ENCODE measurements at regions not wholly inside any gene's neighbourhood (a gene's known extent, or its start where the extent isn't known, plus 50 kb on each side); places are given as distances from the start of the nearest gene placed in this dataset.
"Not testable (repeated sequence)": the region's sequence is repeated elsewhere in the genome, so short reads cannot be mapped to it uniquely, and the experiment has no call there.

- no peak for DNase-seq
Observed at GRCh38 chr13:85212692-85213091, 586.5 kb downstream of the SLITRK6 start.

- DNase-seq: no peak
Observed at GRCh38 chr13:85204668-85205344, 594.4 kb downstream of the SLITRK6 start.

DNA sequence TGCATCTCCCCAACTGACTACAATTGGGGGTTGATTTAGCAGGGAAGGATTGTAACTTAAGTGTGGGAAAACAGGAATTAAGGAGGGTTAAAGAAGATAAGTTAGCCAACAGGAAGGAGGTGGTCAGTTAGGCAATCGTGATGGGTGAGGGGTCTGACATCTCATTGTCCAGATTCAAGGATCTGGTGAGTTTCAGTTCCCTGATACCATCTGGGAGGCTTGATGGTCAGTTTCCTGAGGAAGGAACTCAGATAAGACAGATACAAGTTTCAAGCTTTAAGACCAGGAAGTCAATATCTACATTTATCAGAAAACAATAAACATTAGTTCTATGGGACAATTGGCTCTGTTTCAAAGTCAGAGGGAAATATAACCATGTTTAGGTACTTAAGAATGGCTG, 601.8 kb downstream of the SLITRK6 start:
- DNase-seq: no peak

- DNase-seq: no peak
Observed at GRCh38 chr13:85194482-85194881, 604.7 kb downstream of the SLITRK6 start.

- no peak for DNase-seq
Observed at GRCh38 chr13:85191996-85192718, 607.1 kb downstream of the SLITRK6 start.

- DNase-seq: no peak
Observed at GRCh38 chr13:85186356-85187045, 612.7 kb downstream of the SLITRK6 start.

- no peak for DNase-seq
Observed at GRCh38 chr13:85174291-85174690, 624.9 kb downstream of the SLITRK6 start.

DNA sequence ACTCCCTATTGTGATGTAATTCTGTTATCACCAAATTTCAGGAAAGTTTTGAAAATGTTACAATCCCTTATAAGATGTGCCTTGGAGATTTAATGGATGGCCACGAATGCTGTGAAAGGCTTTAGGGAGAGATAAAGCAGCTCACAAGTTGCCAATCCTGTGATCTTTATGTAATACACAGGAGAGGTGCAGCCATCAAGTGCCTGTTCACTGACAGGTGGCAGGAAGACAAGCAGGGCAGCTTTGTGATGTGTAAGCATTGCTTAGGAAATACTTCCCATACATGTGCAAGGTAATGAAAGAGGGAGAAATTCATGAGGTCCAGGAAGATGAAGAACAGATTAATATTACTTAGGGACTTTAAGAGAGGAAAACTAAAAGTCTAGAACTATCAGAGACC, 628.8 kb downstream of the SLITRK6 start:
- no peak for DNase-seq

GRCh38 chr13:85166891-85167290, 632.3 kb downstream of the SLITRK6 start:
- peak; percentile 11 for DNase-seq

DNA sequence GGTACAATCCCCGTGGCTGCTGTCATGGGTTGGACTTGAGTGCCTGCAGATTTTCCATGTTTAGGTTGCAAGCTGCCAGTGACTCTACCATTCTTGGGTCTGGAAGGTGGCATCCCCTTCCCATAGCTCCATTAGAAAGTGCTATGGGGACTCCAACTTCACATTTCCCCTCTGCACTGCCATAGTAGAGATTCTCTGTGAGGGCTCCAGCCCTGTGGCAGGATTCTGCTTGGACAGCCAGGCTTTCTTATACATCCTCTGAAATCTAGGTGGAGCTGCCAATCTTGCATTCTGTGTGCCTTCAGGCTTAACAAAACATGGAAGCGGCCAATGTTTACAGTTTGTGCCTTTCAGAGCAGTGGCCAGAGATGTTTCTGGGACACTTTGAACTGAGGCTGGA, 636.2 kb downstream of the SLITRK6 start:
- no peak for DNase-seq

- peak; percentile 75 for DNase-seq
Observed at GRCh38 chr13:85148009-85148408, 651.2 kb downstream of the SLITRK6 start.

DNA sequence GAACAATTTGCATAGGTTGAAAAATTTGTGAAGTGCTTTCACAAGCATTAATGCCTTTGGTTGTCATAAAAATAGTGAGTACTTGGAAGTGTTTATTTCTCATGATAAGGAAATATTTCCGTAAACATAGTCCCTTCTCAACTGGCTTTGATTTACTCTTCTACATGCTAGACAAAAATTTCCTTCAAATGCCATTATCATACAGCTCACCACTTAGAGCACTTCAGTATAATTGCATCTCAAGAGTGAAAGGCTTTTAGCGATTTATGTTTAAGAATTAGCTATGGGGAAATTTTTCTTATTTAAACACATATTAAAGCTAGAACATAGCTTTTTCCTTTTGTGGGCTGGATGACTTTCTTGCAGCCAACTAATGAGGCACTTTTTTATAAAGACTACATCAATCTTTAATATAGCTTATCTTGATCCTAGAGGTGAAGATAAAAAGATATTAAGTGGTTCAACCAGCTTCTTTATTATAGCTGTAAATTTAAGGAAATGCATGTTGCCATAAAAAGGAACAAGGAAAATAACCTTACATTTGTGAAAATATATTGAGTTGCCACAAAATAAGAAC, 656.8 kb downstream of the SLITRK6 start:
- no peak for DNase-seq

GRCh38 chr13:85141401-85141800, 657.8 kb downstream of the SLITRK6 start:
- peak; percentile 43 for DNase-seq

DNA sequence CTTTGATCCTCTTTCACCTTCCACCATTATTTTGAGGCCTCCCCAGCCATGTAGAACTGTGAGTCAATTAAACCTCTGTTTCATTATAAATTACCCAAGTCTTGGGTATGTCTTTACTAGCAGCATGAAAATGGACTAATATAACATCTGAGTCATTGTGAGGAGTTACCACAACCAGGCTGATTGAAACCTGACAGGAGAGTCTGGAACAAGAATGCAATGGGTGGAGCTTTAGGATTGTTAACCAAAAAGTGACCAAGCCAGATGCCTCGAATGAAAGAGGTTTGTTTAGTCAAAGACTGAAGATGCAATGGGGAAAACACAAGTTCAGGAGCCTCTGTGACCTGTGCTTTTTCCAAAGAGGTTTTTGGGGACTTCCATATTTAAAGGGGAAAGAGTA, 659.0 kb downstream of the SLITRK6 start:
- DNase-seq: no peak

DNA sequence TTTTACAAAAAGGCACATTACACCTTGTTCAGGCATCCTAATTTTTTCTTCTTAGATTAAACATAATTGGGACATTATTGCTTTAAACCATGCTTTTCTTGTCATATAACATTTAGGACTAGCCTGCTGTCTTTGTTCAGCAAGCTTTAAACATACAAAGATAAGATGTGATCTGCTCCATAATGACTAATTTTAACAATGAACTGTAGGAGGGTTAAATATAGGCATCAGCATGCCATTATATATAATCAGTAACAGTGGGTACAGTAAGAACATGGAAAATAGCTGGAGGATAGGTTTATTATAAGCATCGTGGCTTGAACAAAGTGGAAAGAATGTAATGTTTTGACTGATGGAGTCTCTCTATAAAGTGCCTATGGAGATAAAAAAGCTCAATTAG, 661.7 kb downstream of the SLITRK6 start:
- DNase-seq: no peak

GRCh38 chr13:85132986-85133385, 666.2 kb downstream of the SLITRK6 start:
- no peak for DNase-seq

GRCh38 chr13:85123501-85123900, 675.7 kb downstream of the SLITRK6 start:
- DNase-seq: not testable (repeated sequence)

GRCh38 chr13:85108356-85108755, 690.9 kb downstream of the SLITRK6 start:
- DNase-seq: no peak

GRCh38 chr13:85099245-85099644, 700.0 kb downstream of the SLITRK6 start:
- no peak for DNase-seq

DNA sequence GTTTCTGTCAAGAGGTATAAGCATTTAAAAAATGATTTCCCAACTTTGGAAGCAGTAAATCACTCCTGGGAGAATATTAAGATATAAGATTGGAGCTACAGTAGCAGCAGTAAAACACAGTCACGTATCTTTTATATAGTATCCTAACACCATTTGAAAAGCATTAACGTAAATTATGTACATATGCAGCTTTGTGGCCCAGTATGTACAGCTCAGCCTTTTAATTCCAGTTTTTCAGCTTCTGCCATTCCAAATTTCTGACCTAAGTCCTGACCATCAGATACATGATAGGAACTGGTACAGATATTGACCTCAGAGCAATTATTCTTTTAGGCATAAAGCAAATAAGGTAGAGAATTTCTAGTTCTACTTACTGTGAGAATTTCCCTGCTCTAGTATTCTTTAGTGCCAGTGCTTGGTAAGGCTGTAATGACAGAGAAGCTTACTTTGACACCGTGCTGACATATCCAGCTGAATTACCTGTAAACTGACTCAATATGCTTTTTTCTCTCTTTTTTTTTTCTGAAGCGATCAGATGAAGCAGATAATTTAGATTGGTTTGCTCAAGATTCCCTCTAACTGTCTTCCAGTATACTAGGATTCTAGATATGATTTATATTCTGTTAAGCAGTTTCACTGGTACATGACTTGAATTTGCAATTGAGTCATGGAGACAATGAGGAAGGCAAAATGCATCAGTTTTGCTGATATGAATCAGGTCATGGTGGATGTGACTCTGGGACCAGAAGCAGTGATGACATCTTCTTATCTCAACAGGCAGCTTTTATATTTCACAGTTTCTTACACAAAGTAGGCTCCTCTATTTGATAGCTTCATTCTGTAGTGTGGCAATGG, 703.6 kb downstream of the SLITRK6 start:
- no peak for DNase-seq

GRCh38 chr13:85093808-85094207, 705.4 kb downstream of the SLITRK6 start:
- DNase-seq: no peak

DNA sequence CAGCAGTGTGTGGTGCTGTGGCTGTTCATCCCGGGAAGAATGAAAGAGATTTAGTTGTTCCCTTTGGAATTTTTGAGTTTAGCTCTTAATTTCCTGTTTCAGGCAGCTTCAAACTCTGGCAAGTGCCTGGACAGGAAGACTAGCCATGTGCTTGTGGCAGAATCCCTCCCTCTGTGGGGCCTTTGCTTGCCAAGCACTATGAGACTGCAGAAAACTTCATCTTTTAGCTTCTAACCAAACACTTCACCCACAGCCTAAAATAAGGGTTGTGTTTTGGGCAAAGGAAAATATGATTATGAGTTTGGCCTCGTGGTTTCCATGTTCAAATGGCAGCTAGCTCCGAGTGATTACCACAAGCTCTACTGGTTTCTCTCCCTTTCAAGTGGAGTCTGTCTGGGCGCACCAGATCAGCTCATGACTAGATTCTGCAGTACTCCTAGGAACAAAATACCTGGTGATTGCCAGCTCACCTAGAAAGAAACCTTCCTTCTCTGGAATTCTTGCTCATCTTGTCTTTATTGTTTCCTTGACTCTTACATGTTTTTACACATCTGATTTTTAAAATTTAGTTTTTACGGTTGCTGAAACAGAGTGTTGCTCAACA, 707.5 kb downstream of the SLITRK6 start:
- DNase-seq: no peak

Measured in tongue (tissue), 1 donor.